HCT116 (cell line): ENCODE measurements at regions not wholly inside any gene's neighbourhood (a gene's known extent, or its start where the extent isn't known, plus 50 kb on each side); places are given as distances from the start of the nearest gene placed in this dataset.

Experiments used
- ATAC-seq: fragments of 200-7000 bp; cut with Tn5 transposase; 2 replicates; pipeline ENCODE4 v1.9.1; 2020; ENCODE audit warnings: mild to moderate bottlenecking, moderate library complexity
- BruUV-seq: library from RNA; stranded (reverse); fragments of 400-500 nt; replicated peaks from 2 replicates; lab custom pipeline; 2021; lab: Mats Ljungman, UMichigan
- CTCF ChIA-PET: fragments of 300-600 bp; sonication (Branson Sonifier 250); formaldehyde crosslinking; loops from one replicate; lab custom pipeline; 2021; ENCODE audit warnings: antibody characterized with exemption; lab: Charles Lee
- POLR2A ChIA-PET: fragments of 300-600, 350-600 bp; sonication (Branson Sonifier 250); formaldehyde crosslinking; loops from one replicate; lab custom pipeline; 2021; ENCODE audit warnings: antibody characterized with exemption; lab: Charles Lee
- RAD21 ChIA-PET, 2 experiments: fragments of 300-600 bp; sonication (Branson Sonifier 250); formaldehyde crosslinking; loops; one replicate each; lab custom pipeline; 2023; ENCODE audit warnings: low total read pairs in 2 of 2; ENCODE audit not compliant: uncharacterized antibody in 2 of 2, unreplicated experiment in 2 of 2, low non-redundant PET in 1 of 2; lab: Charles Lee
- DNase-seq: peaks from one replicate; pipeline ENCODE4 v3.0.0-alpha.2; 2010; ENCODE audit warnings: low read depth, low spot score
- H2AFZ ChIP-seq: fragments of 200-600 bp; shearing (Covaris generic), sonication (generic); 2 replicates; pipeline ENCODE4 v1.6.1; 2017; ENCODE audit warnings: low read depth, mixed run types, mixed read lengths, antibody characterized with exemption, low read length; ENCODE audit not compliant: poor library complexity, severe bottlenecking
- H3K27ac ChIP-seq: 2 replicates; pipeline ENCODE4 v1.5.1; 2012; ENCODE audit warnings: low read depth, low read length
- H3K27me3 ChIP-seq: fragments of 200-600 bp; sonication (generic); 2 replicates; pipeline ENCODE4 v1.6.1; 2016; ENCODE audit warnings: mixed run types, low read length, mixed read lengths; ENCODE audit not compliant: insufficient read depth
- H3K36me3 ChIP-seq, 2 experiments: fragments of 200-500 bp in 1 of 2; fragments of 200-600 bp in 1 of 2; sonication (Bioruptor generic) in 1 of 2; sonication (generic) in 1 of 2; 2 replicates each; pipeline versions ENCODE4 v1.5.1 to v1.6.1; 2014 to 2016; ENCODE audit warnings: low read length in 2 of 2, inconsistent platforms in 1 of 2, mixed read lengths in 1 of 2, mixed run types in 1 of 2; ENCODE audit not compliant: insufficient read depth in 2 of 2, control insufficient read depth in 1 of 2
- H3K4me1 ChIP-seq, 2 experiments: fragments of 200-600 bp in 1 of 2; sonication (generic) in 1 of 2; 2 replicates each; pipeline versions ENCODE4 v1.5.1 to v1.6.1; 2012 to 2017; ENCODE audit warnings: low read length in 2 of 2, inconsistent platforms in 1 of 2, mild to moderate bottlenecking in 1 of 2, mixed read lengths in 1 of 2, mixed run types in 1 of 2, moderate library complexity in 1 of 2; ENCODE audit not compliant: insufficient read depth in 2 of 2, control insufficient read depth in 1 of 2
- H3K4me2 ChIP-seq: fragments of 200-600 bp; sonication (generic); 2 replicates; pipeline ENCODE4 v1.6.1; 2017; ENCODE audit warnings: mixed run types, low read length, mixed read lengths
- H3K4me3 ChIP-seq, 2 experiments: fragments of 200-600 bp in 1 of 2; sonication (generic) in 1 of 2; replicated peaks in 1 of 2; 2 replicates each; pipeline ENCODE4 v1.5.1; 2011 to 2016; ENCODE audit warnings: low read length in 2 of 2, control low read depth in 1 of 2, low read depth in 1 of 2, mild to moderate bottlenecking in 1 of 2, mixed read lengths in 1 of 2, mixed run types in 1 of 2
- H3K79me2 ChIP-seq: fragments of 200-600 bp; sonication (generic); 2 replicates; pipeline ENCODE4 v1.6.1; 2017; ENCODE audit warnings: mild to moderate bottlenecking, mixed run types, low read length, moderate library complexity, mixed read lengths; ENCODE audit not compliant: insufficient read depth
- H3K9ac ChIP-seq: fragments of 200-600 bp; sonication (generic); 2 replicates; pipeline ENCODE4 v1.6.1; 2016; ENCODE audit warnings: low read length, mixed read lengths
- H3K9me2 ChIP-seq: fragments of 200-600 bp; sonication (generic), shearing (Covaris generic); 2 replicates; pipeline ENCODE4 v1.6.1; 2017; ENCODE audit warnings: mixed run types, mild to moderate bottlenecking, moderate library complexity; ENCODE audit not compliant: insufficient read depth
- H3K9me3 ChIP-seq, 2 experiments: fragments of 200-500 bp in 1 of 2; fragments of 200-600 bp in 1 of 2; sonication (Bioruptor generic) in 1 of 2; sonication (generic) in 1 of 2; 2 replicates each; pipeline ENCODE4 v1.6.1; 2014 to 2017; ENCODE audit warnings: low read length in 2 of 2, mixed read lengths in 2 of 2, inconsistent platforms in 1 of 2, low read depth in 1 of 2, mild to moderate bottlenecking in 1 of 2, mixed run types in 1 of 2, moderate library complexity in 1 of 2; ENCODE audit not compliant: control insufficient read depth in 1 of 2, insufficient read depth in 1 of 2
- H4K20me1 ChIP-seq: fragments of 200-600 bp; sonication (generic), shearing (Covaris generic); 2 replicates; pipeline ENCODE4 v1.6.1; 2017; ENCODE audit warnings: mixed run types, mild to moderate bottlenecking, moderate library complexity; ENCODE audit not compliant: insufficient read depth
- CBX3 ChIP-seq: IDR thresholded peaks from 2 replicates; pipeline ENCODE4 v1.6.1; 2012; ENCODE audit warnings: low read depth
- CEBPB ChIP-seq: IDR thresholded peaks from 2 replicates; pipeline ENCODE4 v1.6.1; 2012; ENCODE audit warnings: low read depth
- EGR1 ChIP-seq: IDR thresholded peaks from 2 replicates; pipeline ENCODE4 v1.6.1; 2012; ENCODE audit warnings: low read depth
- EZH2 ChIP-seq: fragments of 200-600 bp; sonication (generic); IDR thresholded peaks from 2 replicates; pipeline ENCODE4 v1.6.1; 2017; ENCODE audit warnings: antibody characterized with exemption, mixed run types
- FOSL1 ChIP-seq: IDR thresholded peaks from 2 replicates; pipeline ENCODE4 v1.6.1; 2012; ENCODE audit warnings: low read depth
- POLR2A ChIP-seq: IDR thresholded peaks from 2 replicates; pipeline ENCODE4 v1.7.0; 2011; ENCODE audit warnings: borderline replicate concordance; ENCODE audit not compliant: insufficient read depth, insufficient read length; ENCODE audit errors: extremely low read depth
- RAD21 ChIP-seq: IDR thresholded peaks from 2 replicates; pipeline ENCODE4 v1.6.1; 2012; ENCODE audit warnings: low read depth, mild to moderate bottlenecking
- SIN3A ChIP-seq: IDR thresholded peaks from 2 replicates; pipeline ENCODE4 v1.6.1; 2012; ENCODE audit warnings: low read depth
- SP1 ChIP-seq: IDR thresholded peaks from 2 replicates; pipeline ENCODE4 v1.6.1; 2012; ENCODE audit warnings: low read depth
- SRF ChIP-seq: IDR thresholded peaks from 2 replicates; pipeline ENCODE4 v1.6.1; 2012; ENCODE audit warnings: low read depth
- TCF7L2 ChIP-seq: IDR thresholded peaks from 2 replicates; pipeline ENCODE4 v1.7.0; 2011; ENCODE audit warnings: borderline replicate concordance, inconsistent platforms; ENCODE audit not compliant: insufficient read depth, insufficient read length; ENCODE audit errors: extremely low read depth
- YY1 ChIP-seq: IDR thresholded peaks from 2 replicates; pipeline ENCODE4 v1.6.1; 2011; ENCODE audit warnings: low read length, low read depth, moderate library complexity, mild to moderate bottlenecking; ENCODE audit not compliant: insufficient replicate concordance; ENCODE audit errors: extremely low read depth
- intact Hi-C: fragments of 100-400 bp; cut with micrococcal nuclease; formaldehyde crosslinking; loops from 2 replicates; pipeline ENCODE4 v1.10.0; 2022
- TF ChIP-seq, protein P1 (sequence below): IDR thresholded peaks from 2 replicates; pipeline ENCODE4 v1.6.1; 2012
- TF ChIP-seq, protein P2 (sequence below): IDR thresholded peaks from 2 replicates; pipeline ENCODE4 v1.6.1; 2012
- TF ChIP-seq, protein P3 (sequence below): IDR thresholded peaks from 2 replicates; pipeline ENCODE4 v1.6.1; 2011; ENCODE audit warnings: mild to moderate bottlenecking, low read length, moderate library complexity; ENCODE audit not compliant: insufficient replicate concordance; ENCODE audit errors: extremely low read depth

DNA sequence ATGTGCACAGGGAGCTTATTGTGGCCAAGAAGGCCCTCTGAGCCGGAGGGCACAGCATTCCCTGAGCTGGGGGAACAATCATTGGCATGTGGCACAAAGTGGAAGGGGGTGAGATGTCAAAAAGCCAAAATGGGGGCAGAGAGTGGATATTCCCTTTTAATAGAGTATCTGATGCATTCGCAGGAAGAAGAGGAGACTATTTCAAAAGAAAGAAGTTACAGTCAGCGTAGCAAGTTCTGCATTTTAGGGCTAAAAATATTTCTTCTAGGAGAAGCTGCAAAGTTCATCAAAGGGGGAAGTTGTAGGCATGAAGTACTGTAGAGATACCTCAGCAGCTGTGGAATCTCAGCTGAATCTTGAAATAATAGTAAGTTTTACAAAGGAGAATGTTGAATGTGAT is 136.0 kb upstream of the WDR11 start:
- H3K79me2 ChIP-seq: no peaks in the 10 kb centered on the region
- DNase-seq (no peak), ATAC-seq (no peak)
- POLR2A ChIA-PET: no interaction called here
- H3K27ac ChIP-seq: no peak overlapping the region
- no peak overlapping the region for H3K9ac ChIP-seq
- RAD21 ChIA-PET: no interaction called here
- intact Hi-C loops: no loop called here
- no peaks in the 10 kb centered on the region for H3K4me1 ChIP-seq
- no TSS peak for BruUV-seq
- no peaks in the 10 kb centered on the region for H4K20me1 ChIP-seq
- H3K27me3 ChIP-seq: peaks cover 67% of the 10 kb centered on the region
- H3K36me3 ChIP-seq: no peaks in the 10 kb centered on the region
- H3K4me3 ChIP-seq: no peak overlapping the region
- TF ChIP-seq CEBPB (no peak), POLR2A (no peak), SRF (no peak), FOSL1 (no peak), RAD21 (no peak), SIN3A (no peak), CBX3 (no peak), SP1 (no peak), EZH2 (no peak)
- TF ChIP-seq, protein P1, sequence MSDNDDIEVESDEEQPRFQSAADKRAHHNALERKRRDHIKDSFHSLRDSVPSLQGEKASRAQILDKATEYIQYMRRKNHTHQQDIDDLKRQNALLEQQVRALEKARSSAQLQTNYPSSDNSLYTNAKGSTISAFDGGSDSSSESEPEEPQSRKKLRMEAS: no peak
- TF ChIP-seq, protein P2, sequence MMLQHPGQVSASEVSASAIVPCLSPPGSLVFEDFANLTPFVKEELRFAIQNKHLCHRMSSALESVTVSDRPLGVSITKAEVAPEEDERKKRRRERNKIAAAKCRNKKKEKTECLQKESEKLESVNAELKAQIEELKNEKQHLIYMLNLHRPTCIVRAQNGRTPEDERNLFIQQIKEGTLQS: no peak
- H3K4me2 ChIP-seq: no peak overlapping the region
- no peaks in the 10 kb centered on the region for H3K9me2 ChIP-seq
- no peaks in the 10 kb centered on the region for H3K9me3 ChIP-seq
- CTCF ChIA-PET: no interaction called here
- H2AFZ ChIP-seq: no peak overlapping the region

DNA sequence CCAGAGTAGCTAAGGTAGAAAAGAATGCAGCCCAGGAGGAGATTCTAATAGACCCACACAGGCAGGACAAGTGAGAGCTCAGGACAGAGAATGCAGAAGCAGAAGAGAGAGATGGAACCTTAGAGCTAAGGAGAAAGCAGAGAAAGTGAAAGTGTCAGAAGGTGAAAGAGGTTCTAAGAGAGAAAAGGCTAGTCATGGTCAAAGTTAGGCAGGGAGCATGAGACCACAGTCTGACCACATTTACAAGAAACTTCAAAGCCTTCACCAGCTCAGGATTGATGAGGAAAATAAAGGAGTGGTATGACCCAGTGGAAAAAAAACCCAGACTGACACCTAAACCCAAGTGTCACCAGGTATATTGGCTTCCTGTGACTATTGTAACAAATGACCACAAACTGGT is 131.8 kb upstream of the WDR11 start:
- Histone ChIP-seq H3K9me3 (no peaks in the 10 kb centered on the region), H3K36me3 (no peaks in the 10 kb centered on the region), H3K79me2 (no peaks in the 10 kb centered on the region)
- RAD21 ChIA-PET: no interaction called here
- TF ChIP-seq FOSL1 (no peak), EGR1 (no peak), TCF7L2 (no peak), YY1 (no peak)
- TF ChIP-seq, protein P3, sequence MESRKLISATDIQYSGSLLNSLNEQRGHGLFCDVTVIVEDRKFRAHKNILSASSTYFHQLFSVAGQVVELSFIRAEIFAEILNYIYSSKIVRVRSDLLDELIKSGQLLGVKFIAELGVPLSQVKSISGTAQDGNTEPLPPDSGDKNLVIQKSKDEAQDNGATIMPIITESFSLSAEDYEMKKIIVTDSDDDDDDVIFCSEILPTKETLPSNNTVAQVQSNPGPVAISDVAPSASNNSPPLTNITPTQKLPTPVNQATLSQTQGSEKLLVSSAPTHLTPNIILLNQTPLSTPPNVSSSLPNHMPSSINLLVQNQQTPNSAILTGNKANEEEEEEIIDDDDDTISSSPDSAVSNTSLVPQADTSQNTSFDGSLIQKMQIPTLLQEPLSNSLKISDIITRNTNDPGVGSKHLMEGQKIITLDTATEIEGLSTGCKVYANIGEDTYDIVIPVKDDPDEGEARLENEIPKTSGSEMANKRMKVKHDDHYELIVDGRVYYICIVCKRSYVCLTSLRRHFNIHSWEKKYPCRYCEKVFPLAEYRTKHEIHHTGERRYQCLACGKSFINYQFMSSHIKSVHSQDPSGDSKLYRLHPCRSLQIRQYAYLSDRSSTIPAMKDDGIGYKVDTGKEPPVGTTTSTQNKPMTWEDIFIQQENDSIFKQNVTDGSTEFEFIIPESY: no peak
- TF ChIP-seq, all 23 proteins: peak for 0
- no peak for ATAC-seq
- Histone ChIP-seq H4K20me1 (no peaks in the 10 kb centered on the region), H3K27ac (no peak overlapping the region), H3K4me1 (no peaks in the 10 kb centered on the region), H3K9ac (no peak overlapping the region), H3K27me3 (peaks cover 58% of the 10 kb centered on the region), H3K9me2 (no peaks in the 10 kb centered on the region), H2AFZ (no peak overlapping the region), H3K4me3 (no peak overlapping the region), H3K4me2 (no peak overlapping the region)
- intact Hi-C loops: no loop called here
- DNase-seq: no peak
- ChIA-PET POLR2A (no interaction called here), CTCF (no interaction called here)
- no TSS peak for BruUV-seq
